ENCODE measurements at regions not wholly inside any gene's neighbourhood (a gene's known extent, or its start where the extent isn't known, plus 50 kb on each side); places are given as distances from the start of the nearest gene placed in this dataset.

DNA sequence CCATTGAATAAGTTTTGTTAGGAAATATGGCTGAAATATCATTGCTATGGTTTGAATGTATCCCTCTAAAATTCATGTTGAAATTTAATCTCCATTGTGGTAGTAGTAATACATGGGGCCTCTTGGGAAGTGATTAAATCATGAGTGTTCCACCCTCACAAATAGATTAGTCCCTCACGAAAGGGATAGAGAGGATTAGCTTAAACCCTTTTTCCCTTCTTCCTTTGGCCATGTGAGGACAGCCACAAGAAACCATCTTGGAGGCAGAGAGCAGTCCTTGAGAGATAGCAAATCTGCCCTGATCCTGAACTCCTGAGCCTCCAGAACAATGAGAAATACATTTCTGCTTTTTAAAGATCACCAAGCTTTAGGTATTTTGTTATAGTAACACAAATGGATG is 274.2 kb downstream of the CDH19 start:
- no peak overlapping the region for H3K27ac ChIP-seq
- TF ChIP-seq, protein P1, sequence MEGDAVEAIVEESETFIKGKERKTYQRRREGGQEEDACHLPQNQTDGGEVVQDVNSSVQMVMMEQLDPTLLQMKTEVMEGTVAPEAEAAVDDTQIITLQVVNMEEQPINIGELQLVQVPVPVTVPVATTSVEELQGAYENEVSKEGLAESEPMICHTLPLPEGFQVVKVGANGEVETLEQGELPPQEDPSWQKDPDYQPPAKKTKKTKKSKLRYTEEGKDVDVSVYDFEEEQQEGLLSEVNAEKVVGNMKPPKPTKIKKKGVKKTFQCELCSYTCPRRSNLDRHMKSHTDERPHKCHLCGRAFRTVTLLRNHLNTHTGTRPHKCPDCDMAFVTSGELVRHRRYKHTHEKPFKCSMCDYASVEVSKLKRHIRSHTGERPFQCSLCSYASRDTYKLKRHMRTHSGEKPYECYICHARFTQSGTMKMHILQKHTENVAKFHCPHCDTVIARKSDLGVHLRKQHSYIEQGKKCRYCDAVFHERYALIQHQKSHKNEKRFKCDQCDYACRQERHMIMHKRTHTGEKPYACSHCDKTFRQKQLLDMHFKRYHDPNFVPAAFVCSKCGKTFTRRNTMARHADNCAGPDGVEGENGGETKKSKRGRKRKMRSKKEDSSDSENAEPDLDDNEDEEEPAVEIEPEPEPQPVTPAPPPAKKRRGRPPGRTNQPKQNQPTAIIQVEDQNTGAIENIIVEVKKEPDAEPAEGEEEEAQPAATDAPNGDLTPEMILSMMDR (conservative IDR thresholded peaks at IDR 0.05): no peak

DNA sequence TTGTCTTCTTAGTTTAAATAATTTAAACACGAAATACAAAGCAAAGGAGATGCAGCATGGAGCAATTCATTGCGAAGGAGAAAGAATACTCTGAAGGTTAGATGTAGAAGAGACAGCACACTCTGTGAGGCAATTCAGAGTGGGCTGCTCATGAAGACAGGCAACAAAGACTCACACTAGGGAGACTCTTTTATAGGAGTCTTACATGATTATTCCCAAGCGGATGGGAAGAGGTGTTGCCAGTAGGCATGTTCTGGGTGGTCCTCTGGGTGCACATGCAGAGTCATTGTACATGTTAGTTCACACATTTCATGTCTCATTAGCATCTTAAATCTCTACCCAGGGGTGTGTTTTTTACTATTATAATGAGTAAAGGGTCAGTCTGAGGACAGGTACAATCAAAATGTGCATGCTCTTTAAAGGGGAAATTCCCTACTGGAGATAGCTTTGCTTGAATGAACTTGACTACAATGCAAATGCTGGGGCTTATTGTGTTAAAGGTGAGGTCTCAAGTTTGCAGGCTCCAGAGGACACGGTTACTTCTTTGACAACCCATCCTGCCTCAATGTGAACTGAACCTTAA is 275.5 kb downstream of the CDH19 start:
- H3K27ac ChIP-seq: no peak overlapping the region
- TF ChIP-seq, protein P1 (conservative IDR thresholded peaks at IDR 0.05): no peak

DNA sequence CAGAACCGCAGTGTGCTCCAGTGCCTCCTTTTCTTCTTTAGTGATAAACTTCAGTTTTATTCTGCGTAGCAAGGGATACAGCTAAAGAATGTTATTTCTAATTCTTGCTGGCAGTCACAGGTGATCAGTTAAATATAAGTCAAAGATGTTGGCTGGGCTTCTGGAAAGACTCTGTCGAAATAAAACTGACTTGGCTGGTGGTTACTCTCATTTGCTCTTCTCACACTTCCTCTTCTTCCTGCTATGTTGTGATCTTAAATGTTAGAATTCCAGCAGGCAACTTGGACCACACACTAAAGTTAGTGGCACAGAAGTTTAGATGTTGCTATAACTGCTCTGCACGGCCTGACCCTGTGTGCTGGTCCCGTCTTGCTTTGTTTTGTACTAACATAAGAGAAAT is 278.6 kb downstream of the CDH19 start:
- H3K27ac ChIP-seq: no peak overlapping the region
- TF ChIP-seq, protein P1 (conservative IDR thresholded peaks at IDR 0.05): no peak

DNA sequence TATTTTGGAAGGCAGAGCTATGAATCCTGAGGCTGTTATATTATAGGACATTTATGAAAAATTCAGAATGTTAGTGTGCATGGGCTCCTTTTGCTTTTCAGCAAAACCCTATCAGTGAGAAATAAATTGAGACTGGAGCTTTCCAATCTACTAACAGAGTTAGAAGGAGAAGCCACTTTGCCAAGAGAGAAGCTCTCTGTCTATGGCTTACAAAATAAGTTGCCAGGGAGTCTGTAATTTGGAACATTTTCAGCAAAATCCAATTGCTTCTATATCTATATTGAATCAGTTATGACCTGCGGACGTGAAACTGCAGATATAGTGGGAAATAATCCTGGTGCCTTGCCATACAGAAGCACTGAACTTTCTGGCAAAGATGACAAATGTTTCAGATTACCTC is 279.3 kb downstream of the CDH19 start:
- TF ChIP-seq, protein P1 (conservative IDR thresholded peaks at IDR 0.05): no peak
- no peak overlapping the region for H3K27ac ChIP-seq

DNA sequence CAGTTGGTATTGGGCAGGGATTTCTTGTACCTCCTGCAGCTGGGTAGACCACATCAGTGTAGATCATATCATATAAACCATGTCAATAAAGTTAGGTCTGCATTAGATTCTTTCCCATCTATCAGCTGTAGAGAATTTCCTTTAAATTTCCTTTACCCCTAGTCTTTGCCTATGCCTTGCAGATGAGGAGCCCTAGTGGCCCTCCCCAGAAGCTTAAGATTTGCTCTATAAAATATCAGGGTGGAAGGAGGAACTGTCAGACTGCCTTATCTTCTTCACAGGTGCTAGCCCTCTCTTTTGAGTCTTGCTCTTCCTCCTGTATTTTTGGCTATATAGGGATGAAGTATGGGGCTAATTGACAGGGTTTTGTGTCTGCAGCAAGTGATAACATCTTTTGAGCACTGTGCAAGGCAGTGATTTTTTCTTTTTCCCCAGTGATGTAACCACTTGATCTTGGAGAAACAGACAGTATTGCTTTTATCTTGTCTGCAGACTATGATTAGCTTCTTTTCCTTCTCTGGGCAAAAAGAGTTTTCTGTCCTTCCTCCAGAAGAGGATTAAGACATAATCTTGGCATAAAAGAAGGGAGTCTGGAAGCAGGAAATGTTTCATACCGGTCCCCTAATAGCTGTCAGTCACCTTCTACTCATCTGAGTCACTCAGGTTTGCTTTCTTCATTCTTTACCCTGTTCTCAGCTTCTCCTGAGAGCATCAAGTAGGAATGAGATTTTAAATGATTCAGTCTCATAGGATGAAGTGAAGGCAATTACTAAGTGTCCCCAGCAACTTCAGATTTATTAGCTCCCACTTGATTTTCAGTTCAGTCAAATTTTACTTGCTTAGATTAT is 286.4 kb downstream of the CDH19 start:
- no peak overlapping the region for H3K27ac ChIP-seq
- TF ChIP-seq, protein P1 (conservative IDR thresholded peaks at IDR 0.05): no peak

DNA sequence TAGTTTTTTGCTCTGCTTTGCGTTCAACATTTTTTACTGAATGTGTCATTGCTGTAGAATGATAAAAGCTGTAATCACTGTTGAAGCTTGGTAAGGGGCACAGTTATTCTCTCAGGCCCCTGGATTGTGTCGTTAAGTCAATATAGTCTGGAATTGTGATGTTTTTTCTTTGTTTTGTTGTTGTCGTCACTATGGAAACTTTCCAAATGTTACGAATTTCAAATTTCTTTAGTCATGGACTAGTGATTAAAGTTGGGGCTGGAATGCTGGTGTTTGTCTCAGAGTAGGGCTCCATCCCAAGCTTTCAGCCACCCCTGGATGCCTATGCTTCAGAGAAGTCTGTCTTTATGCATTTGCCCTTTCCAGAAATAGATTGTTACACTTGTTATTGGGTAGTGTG is 287.2 kb downstream of the CDH19 start:
- H3K27ac ChIP-seq: no peak overlapping the region
- TF ChIP-seq, protein P1 (conservative IDR thresholded peaks at IDR 0.05): no peak

DNA sequence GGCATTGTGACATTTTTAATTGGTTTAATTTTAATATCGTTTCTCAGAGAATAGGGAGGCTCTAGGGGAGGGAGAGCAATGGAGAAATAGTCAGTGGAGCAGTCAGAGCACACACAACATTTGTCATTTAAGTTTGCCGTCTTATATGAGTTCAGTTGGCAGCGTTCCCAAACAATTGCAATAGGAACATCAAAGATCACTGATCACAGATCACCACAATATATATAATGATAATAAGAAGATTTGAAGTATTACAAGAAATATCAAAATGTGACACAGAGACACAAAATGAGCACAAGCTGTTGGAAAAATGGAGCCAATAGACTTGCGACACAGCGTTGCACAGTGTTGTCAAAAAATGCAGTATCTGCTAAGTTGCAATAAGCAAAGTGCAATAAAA is 303.7 kb downstream of the CDH19 start:
- TF ChIP-seq, protein P1 (conservative IDR thresholded peaks at IDR 0.05): no peak
- no peak overlapping the region for H3K27ac ChIP-seq
